ENCODE measurements at regions not wholly inside any gene's neighbourhood (a gene's known extent, or its start where the extent isn't known, plus 50 kb on each side); places are given as distances from the start of the nearest gene placed in this dataset.

DNA sequence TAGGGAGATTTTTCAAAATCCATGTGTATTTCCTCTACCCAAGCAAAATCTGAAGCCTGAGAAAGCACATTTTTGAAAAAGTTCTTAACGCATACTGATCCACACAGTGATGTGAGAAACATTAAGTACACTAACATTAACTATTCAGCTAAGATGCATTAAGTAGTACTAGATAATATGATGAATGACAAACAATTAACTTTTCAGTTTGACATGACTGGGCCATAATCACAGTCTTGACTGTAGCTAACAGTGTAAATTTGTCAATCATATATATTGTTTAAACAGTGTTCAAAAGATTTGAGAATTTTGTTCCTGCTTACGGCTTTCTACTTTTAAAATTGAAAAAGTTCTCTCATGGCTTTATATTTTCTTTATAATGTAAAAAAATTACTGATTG lies 72.0 kb downstream of the CNTN3 start:
- TF ChIP-seq, protein P1, sequence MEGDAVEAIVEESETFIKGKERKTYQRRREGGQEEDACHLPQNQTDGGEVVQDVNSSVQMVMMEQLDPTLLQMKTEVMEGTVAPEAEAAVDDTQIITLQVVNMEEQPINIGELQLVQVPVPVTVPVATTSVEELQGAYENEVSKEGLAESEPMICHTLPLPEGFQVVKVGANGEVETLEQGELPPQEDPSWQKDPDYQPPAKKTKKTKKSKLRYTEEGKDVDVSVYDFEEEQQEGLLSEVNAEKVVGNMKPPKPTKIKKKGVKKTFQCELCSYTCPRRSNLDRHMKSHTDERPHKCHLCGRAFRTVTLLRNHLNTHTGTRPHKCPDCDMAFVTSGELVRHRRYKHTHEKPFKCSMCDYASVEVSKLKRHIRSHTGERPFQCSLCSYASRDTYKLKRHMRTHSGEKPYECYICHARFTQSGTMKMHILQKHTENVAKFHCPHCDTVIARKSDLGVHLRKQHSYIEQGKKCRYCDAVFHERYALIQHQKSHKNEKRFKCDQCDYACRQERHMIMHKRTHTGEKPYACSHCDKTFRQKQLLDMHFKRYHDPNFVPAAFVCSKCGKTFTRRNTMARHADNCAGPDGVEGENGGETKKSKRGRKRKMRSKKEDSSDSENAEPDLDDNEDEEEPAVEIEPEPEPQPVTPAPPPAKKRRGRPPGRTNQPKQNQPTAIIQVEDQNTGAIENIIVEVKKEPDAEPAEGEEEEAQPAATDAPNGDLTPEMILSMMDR (IDR thresholded peaks at IDR 0.05): no peak
- TF ChIP-seq TCF7 (CRISPR knock-in tag; IDR thresholded peaks at IDR 0.05; ENCODE audit: low read depth) (no peak), CBFB (CRISPR knock-in tag; IDR thresholded peaks at IDR 0.05; ENCODE audit: low read depth) (no peak), SP1 (CRISPR knock-in tag; conservative IDR thresholded peaks at IDR 0.05) (no peak), NFATC4 (CRISPR knock-in tag; IDR thresholded peaks at IDR 0.05) (no peak)
- TF ChIP-seq, protein P2, sequence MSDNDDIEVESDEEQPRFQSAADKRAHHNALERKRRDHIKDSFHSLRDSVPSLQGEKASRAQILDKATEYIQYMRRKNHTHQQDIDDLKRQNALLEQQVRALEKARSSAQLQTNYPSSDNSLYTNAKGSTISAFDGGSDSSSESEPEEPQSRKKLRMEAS (CRISPR knock-in tag; IDR thresholded peaks at IDR 0.05): no peak
